ENCODE measurements at regions not wholly inside any gene's neighbourhood (a gene's known extent, or its start where the extent isn't known, plus 50 kb on each side); places are given as distances from the start of the nearest gene placed in this dataset.

- CTCF ChIA-PET, result interaction anchor here (0.9 to 1.1 kb wide), 2 partner anchors 128 to 511 kb away, joined by 3 read pairs; no protein-coding TSS in a partner anchor
- Histone ChIP-seq H3K4me3 (ENCODE audit: low read depth, low read length) (no peak overlapping the region), H3K36me3 (ENCODE audit: control insufficient read depth in 2 of 2, insufficient read depth in 1 of 2, low read length in 2 of 2) (no peaks in the 10 kb centered on the region), H3K27ac (ENCODE audit: extremely low read depth, low read depth, low read length) (no peak overlapping the region), H3K9me3 (ENCODE audit: control insufficient read depth, insufficient read depth, low read depth, low read length) (no peaks in the 10 kb centered on the region), H3K4me1 (ENCODE audit: control insufficient read depth, insufficient read depth, low read length) (no peaks in the 10 kb centered on the region)
- TF ChIP-seq ZNF132 (tag by site-specific recombination; IDR thresholded peaks at IDR 0.05; ENCODE audit: borderline replicate concordance) (no peak), ZNF23 (tag by site-specific recombination; IDR thresholded peaks at IDR 0.05; ENCODE audit: borderline replicate concordance) (no peak), OVOL3 (tag by site-specific recombination; IDR thresholded peaks at IDR 0.05) (no peak), TCF7L2 (IDR thresholded peaks at IDR 0.05; ENCODE audit: borderline replicate concordance, low read depth, low read length) (no peak), ZNF624 (tag by site-specific recombination; IDR thresholded peaks at IDR 0.05) (no peak), ZNF157 (tag by site-specific recombination; IDR thresholded peaks at IDR 0.05) (no peak), PRDM10 (tag by site-specific recombination; IDR thresholded peaks at IDR 0.05) (no peak), ZNF654 (tag by site-specific recombination; IDR thresholded peaks at IDR 0.05; ENCODE audit: low read depth) (no peak), ZNF423 (tag by site-specific recombination; IDR thresholded peaks at IDR 0.05) (no peak), ZNF768 (tag by site-specific recombination; IDR thresholded peaks at IDR 0.05) (no peak), ZNF311 (tag by site-specific recombination; IDR thresholded peaks at IDR 0.05; ENCODE audit: borderline replicate concordance) (no peak)
- POLR2A ChIA-PET, result no interaction called here
These were observed 512.1 kb downstream of the IRS2 start for GRCh38 chr13:109274188-109274821.

GRCh38 chr13:109273326-109273751, 513.0 kb downstream of the IRS2 start:
- Histone ChIP-seq H3K4me3 (ENCODE audit: low read depth, low read length) (no peak overlapping the region), H3K27ac (ENCODE audit: extremely low read depth, low read depth, low read length) (no peak overlapping the region), H3K9me3 (ENCODE audit: control insufficient read depth, insufficient read depth, low read depth, low read length) (no peaks in the 10 kb centered on the region), H3K4me1 (ENCODE audit: control insufficient read depth, insufficient read depth, low read length) (no peaks in the 10 kb centered on the region), H3K36me3 (ENCODE audit: control insufficient read depth in 2 of 2, insufficient read depth in 1 of 2, low read length in 2 of 2) (no peaks in the 10 kb centered on the region)
- ChIA-PET POLR2A (no interaction called here), CTCF (interaction anchor here (0.9 to 1.1 kb wide), 2 partner anchors 127 to 512 kb away, joined by 3 read pairs; no protein-coding TSS in a partner anchor)
- TF ChIP-seq ZNF274 (IDR thresholded peaks at IDR 0.05; ENCODE audit: low read length) (no peak), ZNF274 (tag by site-specific recombination; IDR thresholded peaks at IDR 0.05; ENCODE audit: borderline replicate concordance) (no peak), ZNF248 (tag by site-specific recombination; IDR thresholded peaks at IDR 0.05) (no peak), SP2 (tag by site-specific recombination; IDR thresholded peaks at IDR 0.05) (no peak), KLF9 (tag by site-specific recombination; IDR thresholded peaks at IDR 0.05; ENCODE audit: low read depth) (no peak), ZNF558 (tag by site-specific recombination; IDR thresholded peaks at IDR 0.05) (no peak), SCRT1 (tag by site-specific recombination; IDR thresholded peaks at IDR 0.05; ENCODE audit: borderline replicate concordance) (no peak), HOXD13 (CRISPR knock-in tag; IDR thresholded peaks at IDR 0.05; ENCODE audit: borderline replicate concordance) (no peak), ZNF114 (tag by site-specific recombination; IDR thresholded peaks at IDR 0.05) (no peak), ZNF311 (tag by site-specific recombination; IDR thresholded peaks at IDR 0.05; ENCODE audit: borderline replicate concordance) (no peak), ZNF19 (tag by site-specific recombination; IDR thresholded peaks at IDR 0.05; ENCODE audit: low read depth) (no peak), ZNF112 (tag by site-specific recombination; IDR thresholded peaks at IDR 0.05) (no peak), GLI4 (tag by site-specific recombination; IDR thresholded peaks at IDR 0.05) (no peak), ZNF449 (tag by site-specific recombination; IDR thresholded peaks at IDR 0.05) (no peak), ZNF37A (tag by site-specific recombination; IDR thresholded peaks at IDR 0.05) (no peak)
